ENCODE measurements at regions not wholly inside any gene's neighbourhood (a gene's known extent, or its start where the extent isn't known, plus 50 kb on each side); places are given as distances from the start of the nearest gene placed in this dataset.

DNA sequence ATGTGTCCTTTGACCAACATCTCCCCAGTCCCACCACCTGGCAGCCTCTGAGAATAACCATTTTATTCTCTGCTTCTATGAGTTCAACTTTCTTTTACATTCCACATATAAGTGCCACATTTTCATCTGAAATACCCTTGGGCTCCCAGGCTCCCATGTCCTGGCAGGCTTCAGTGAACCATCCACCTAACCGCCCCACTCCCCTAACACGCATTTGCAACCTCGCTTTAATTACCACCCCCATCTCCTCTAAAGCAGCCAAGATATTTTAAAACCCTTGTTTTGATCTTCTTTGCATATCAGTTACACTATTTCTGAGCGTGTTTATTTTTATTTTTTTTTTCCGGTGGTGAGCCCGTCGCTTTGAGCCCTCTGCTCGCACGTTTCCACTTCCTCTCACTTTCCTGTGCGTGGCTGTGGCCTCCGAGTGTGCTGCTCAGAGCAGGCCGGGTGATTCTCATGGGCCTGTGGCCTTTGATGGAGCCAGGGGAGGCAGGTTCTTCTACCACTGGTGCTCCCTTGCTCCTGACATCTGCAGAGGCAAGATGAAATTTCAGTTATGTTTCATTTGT, 195.4 kb upstream of the LPP start:
- TF ChIP-seq CTCF (conservative IDR thresholded peaks at IDR 0.05): no peak
- no peak for TF ChIP-seq EZH2 (IDR thresholded peaks at IDR 0.05; ENCODE audit: low read depth)

Data from PC-9 (cell line).